WTC11 (cell line): ENCODE measurements at regions not wholly inside any gene's neighbourhood (a gene's known extent, or its start where the extent isn't known, plus 50 kb on each side); places are given as distances from the start of the nearest gene placed in this dataset.

Source experiments
- ATAC-seq: fragments of 200-7000 bp; cut with Tn5 transposase; 2 replicates; pipeline ENCODE4 v1.10.0; 2021; ENCODE audit warnings: mild to moderate bottlenecking, moderate library complexity
- CTCF ChIA-PET: fragments of 300-600 bp; sonication (Branson Sonifier 250); formaldehyde crosslinking; loops from one replicate; lab custom pipeline; 2021; ENCODE audit warnings: antibody characterized with exemption; lab: Charles Lee
- POLR2A ChIA-PET: fragments of 350-600 bp; sonication (Branson Sonifier 250); formaldehyde crosslinking; loops from one replicate; lab custom pipeline; 2021; ENCODE audit warnings: antibody characterized with exemption; lab: Charles Lee
- DNase-seq: peaks from one replicate; pipeline ENCODE4 v3.0.0; 2021; ENCODE audit warnings: low spot score
- H3K27ac Mint-ChIP-seq: 2 replicates; pipeline ENCODE4 v1.8.0; 2021; ENCODE audit warnings: mixed read lengths
- H3K27me3 Mint-ChIP-seq: 2 replicates; pipeline ENCODE4 v1.8.0; 2021; ENCODE audit warnings: low read depth, mild to moderate bottlenecking, moderate library complexity, mixed read lengths
- H3K36me3 Mint-ChIP-seq: 2 replicates; pipeline ENCODE4 v1.8.0; 2021; ENCODE audit warnings: mixed read lengths
- H3K4me1 Mint-ChIP-seq: 2 replicates; pipeline ENCODE4 v1.8.0; 2022; ENCODE audit warnings: mixed read lengths
- H3K4me3 Mint-ChIP-seq: 2 replicates; pipeline ENCODE4 v1.8.0; 2021; ENCODE audit warnings: mild to moderate bottlenecking, moderate library complexity, mixed read lengths
- H3K9me3 Mint-ChIP-seq: 2 replicates; pipeline ENCODE4 v1.8.0; 2021; ENCODE audit warnings: mixed read lengths
- ATF3 ChIP-seq: sonication (generic); formaldehyde crosslinking; conservative IDR thresholded peaks from 2 replicates; pipeline ENCODE4 v1.8.1; 2022; ENCODE audit warnings: mild to moderate bottlenecking, missing genetic modification reagents
- CBFB ChIP-seq: sonication (generic); formaldehyde crosslinking; IDR thresholded peaks from 2 replicates; pipeline ENCODE4 v1.8.1; 2022; ENCODE audit warnings: mild to moderate bottlenecking, low read depth, missing genetic modification reagents
- ESRRA ChIP-seq: sonication (generic); formaldehyde crosslinking; IDR thresholded peaks from 2 replicates; pipeline ENCODE4 v1.8.1; 2022; ENCODE audit warnings: mild to moderate bottlenecking, missing genetic modification reagents, borderline replicate concordance
- FOXJ3 ChIP-seq: sonication (generic); formaldehyde crosslinking; IDR thresholded peaks from 2 replicates; pipeline ENCODE4 v1.9.0; 2021; ENCODE audit warnings: missing genetic modification reagents, mild to moderate bottlenecking, borderline replicate concordance
- IRF1 ChIP-seq: sonication (generic); formaldehyde crosslinking; IDR thresholded peaks from 2 replicates; pipeline ENCODE4 v1.8.0; 2023; ENCODE audit warnings: missing genetic modification reagents
- NFATC4 ChIP-seq: fragments of 250-450 bp; sonication (Bioruptor Pico); IDR thresholded peaks from 2 replicates; pipeline ENCODE4 v1.9.0; 2021; ENCODE audit warnings: mild to moderate bottlenecking
- NFYB ChIP-seq: sonication (generic); formaldehyde crosslinking; conservative IDR thresholded peaks from 2 replicates; pipeline ENCODE4 v1.8.0; 2022; ENCODE audit warnings: low read depth, missing genetic modification reagents
- NR1H2 ChIP-seq: sonication (generic); formaldehyde crosslinking; IDR thresholded peaks from 2 replicates; pipeline ENCODE4 v1.9.0; 2021; ENCODE audit warnings: mild to moderate bottlenecking, moderate library complexity, missing genetic modification reagents
- NR2C2 ChIP-seq: sonication (generic); formaldehyde crosslinking; IDR thresholded peaks from 2 replicates; pipeline ENCODE4 v1.8.0; 2022; ENCODE audit warnings: mild to moderate bottlenecking, missing genetic modification reagents
- PRRX2 ChIP-seq: fragments of 250-450 bp; sonication (Bioruptor Pico); IDR thresholded peaks from 2 replicates; pipeline ENCODE4 v1.8.0; 2021; ENCODE audit warnings: mild to moderate bottlenecking
- RELA ChIP-seq: sonication (generic); formaldehyde crosslinking; IDR thresholded peaks from 2 replicates; pipeline ENCODE4 v1.8.1; 2022; ENCODE audit warnings: missing genetic modification reagents, mild to moderate bottlenecking, borderline replicate concordance
- RORB ChIP-seq: fragments of 250-450 bp; sonication (Bioruptor Pico); IDR thresholded peaks from 2 replicates; pipeline ENCODE4 v1.9.0; 2021; ENCODE audit warnings: mild to moderate bottlenecking
- TCF7 ChIP-seq: sonication (generic); formaldehyde crosslinking; IDR thresholded peaks from 2 replicates; pipeline ENCODE4 v1.8.0; 2022; ENCODE audit warnings: mild to moderate bottlenecking, low read depth, missing genetic modification reagents, moderate library complexity
- TEAD1 ChIP-seq: sonication (generic); formaldehyde crosslinking; IDR thresholded peaks from 2 replicates; pipeline ENCODE4 v1.8.0; 2022; ENCODE audit warnings: mild to moderate bottlenecking, missing genetic modification reagents
- ZBTB21 ChIP-seq: sonication (generic); formaldehyde crosslinking; IDR thresholded peaks from 2 replicates; pipeline ENCODE4 v1.8.1; 2023; ENCODE audit warnings: mild to moderate bottlenecking, missing genetic modification reagents, borderline replicate concordance
- ZMAT4 ChIP-seq: fragments of 250-450 bp; sonication (Bioruptor Pico); IDR thresholded peaks from 2 replicates; pipeline ENCODE4 v1.9.0; 2021; ENCODE audit warnings: mild to moderate bottlenecking
- ZNF232 ChIP-seq: sonication (generic); formaldehyde crosslinking; IDR thresholded peaks from 2 replicates; pipeline ENCODE4 v1.8.0; 2022; ENCODE audit warnings: mild to moderate bottlenecking, missing genetic modification reagents
- ZNF317 ChIP-seq: sonication (generic); formaldehyde crosslinking; IDR thresholded peaks from 2 replicates; pipeline ENCODE4 v1.8.1; 2023; ENCODE audit warnings: low read depth, mild to moderate bottlenecking, moderate library complexity, missing genetic modification reagents, borderline replicate concordance
- ZNF416 ChIP-seq: fragments of 250-450 bp; sonication (Bioruptor Pico); IDR thresholded peaks from 2 replicates; pipeline ENCODE4 v1.9.0; 2021; ENCODE audit warnings: mild to moderate bottlenecking, inconsistent platforms
- ZNF423 ChIP-seq: fragments of 250-450 bp; sonication (Bioruptor Pico); IDR thresholded peaks from 2 replicates; pipeline ENCODE4 v2.1.2; 2022; ENCODE audit warnings: mild to moderate bottlenecking, moderate library complexity
- TF ChIP-seq, protein P1 (sequence below): sonication (generic); formaldehyde crosslinking; conservative IDR thresholded peaks from 2 replicates; pipeline ENCODE4 v1.8.1; 2023; ENCODE audit warnings: mild to moderate bottlenecking, low read depth, missing genetic modification reagents, moderate library complexity
- TF ChIP-seq, protein P2 (sequence below): sonication (generic); formaldehyde crosslinking; IDR thresholded peaks from 2 replicates; pipeline ENCODE4 v1.8.1; 2023; ENCODE audit warnings: mild to moderate bottlenecking, missing genetic modification reagents, moderate library complexity
- TF ChIP-seq, protein P3 (sequence below): sonication (generic); formaldehyde crosslinking; IDR thresholded peaks from 2 replicates; pipeline ENCODE4 v1.8.1; 2023; ENCODE audit warnings: mild to moderate bottlenecking, missing genetic modification reagents, moderate library complexity
- TF ChIP-seq, protein P4 (sequence below): sonication (generic); formaldehyde crosslinking; IDR thresholded peaks from 2 replicates; pipeline ENCODE4 v1.8.1; 2022; ENCODE audit warnings: missing genetic modification reagents, borderline replicate concordance

- TF ChIP-seq NR1H2 (CRISPR knock-in tag) (no peak), ZNF423 (CRISPR knock-in tag) (no peak), RELA (CRISPR knock-in tag) (no peak), ESRRA (CRISPR knock-in tag) (no peak)
- TF ChIP-seq, all 79 proteins: peak for 0
Observed at GRCh38 chr7:43022008-43022407, 89.8 kb downstream of the MRPL32 start (continued).

GRCh38 chr7:43033369-43033768 is 79.1 kb upstream of the HECW1 start:
- DNase-seq: no peak
- Mint-ChIP-seq H3K36me3 (no peaks in the 10 kb centered on the region), H3K9me3 (peaks cover 9% of the 10 kb centered on the region; the same call in 1 of the 2 replicates), H3K27me3 (peaks cover 7% of the 10 kb centered on the region; the same call in 1 of the 2 replicates), H3K27ac (no peak overlapping the region), H3K4me3 (no peak overlapping the region), H3K4me1 (no peaks in the 10 kb centered on the region)
- ChIA-PET CTCF (no interaction called here), POLR2A (no interaction called here)
- no peak for ATAC-seq
- TF ChIP-seq IRF1 (CRISPR knock-in tag) (no peak), ZBTB21 (CRISPR knock-in tag) (no peak), TCF7 (CRISPR knock-in tag) (no peak), ZMAT4 (CRISPR knock-in tag) (no peak), NFYB (CRISPR knock-in tag) (no peak), ZNF317 (CRISPR knock-in tag) (no peak), PRRX2 (CRISPR knock-in tag) (no peak), NFATC4 (CRISPR knock-in tag) (no peak)
- TF ChIP-seq, protein P1, sequence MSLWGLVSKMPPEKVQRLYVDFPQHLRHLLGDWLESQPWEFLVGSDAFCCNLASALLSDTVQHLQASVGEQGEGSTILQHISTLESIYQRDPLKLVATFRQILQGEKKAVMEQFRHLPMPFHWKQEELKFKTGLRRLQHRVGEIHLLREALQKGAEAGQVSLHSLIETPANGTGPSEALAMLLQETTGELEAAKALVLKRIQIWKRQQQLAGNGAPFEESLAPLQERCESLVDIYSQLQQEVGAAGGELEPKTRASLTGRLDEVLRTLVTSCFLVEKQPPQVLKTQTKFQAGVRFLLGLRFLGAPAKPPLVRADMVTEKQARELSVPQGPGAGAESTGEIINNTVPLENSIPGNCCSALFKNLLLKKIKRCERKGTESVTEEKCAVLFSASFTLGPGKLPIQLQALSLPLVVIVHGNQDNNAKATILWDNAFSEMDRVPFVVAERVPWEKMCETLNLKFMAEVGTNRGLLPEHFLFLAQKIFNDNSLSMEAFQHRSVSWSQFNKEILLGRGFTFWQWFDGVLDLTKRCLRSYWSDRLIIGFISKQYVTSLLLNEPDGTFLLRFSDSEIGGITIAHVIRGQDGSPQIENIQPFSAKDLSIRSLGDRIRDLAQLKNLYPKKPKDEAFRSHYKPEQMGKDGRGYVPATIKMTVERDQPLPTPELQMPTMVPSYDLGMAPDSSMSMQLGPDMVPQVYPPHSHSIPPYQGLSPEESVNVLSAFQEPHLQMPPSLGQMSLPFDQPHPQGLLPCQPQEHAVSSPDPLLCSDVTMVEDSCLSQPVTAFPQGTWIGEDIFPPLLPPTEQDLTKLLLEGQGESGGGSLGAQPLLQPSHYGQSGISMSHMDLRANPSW (CRISPR knock-in tag): no peak

DNA sequence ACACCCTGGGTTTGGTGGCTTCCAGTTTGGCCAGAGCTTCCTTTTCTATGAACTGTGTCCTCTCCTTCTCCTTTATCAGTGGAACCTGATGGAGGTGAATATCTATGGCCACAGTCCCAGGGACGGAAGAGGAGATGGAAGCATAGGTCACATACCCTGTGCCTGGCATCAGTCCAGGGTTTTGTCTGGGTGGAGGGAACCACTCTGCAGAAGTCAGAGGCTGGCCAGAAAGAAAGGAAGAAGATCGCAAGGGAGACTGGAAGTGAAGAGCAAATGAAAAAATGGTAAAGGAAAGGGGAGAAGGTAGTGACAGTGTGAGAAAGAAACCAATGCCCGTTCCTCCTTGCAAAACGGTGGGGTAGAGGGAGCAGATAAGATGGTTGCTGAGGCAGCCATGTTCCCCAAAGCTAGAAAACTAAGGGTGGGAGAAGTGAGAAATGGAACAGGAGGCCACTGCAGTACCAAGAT is 77.9 kb upstream of the HECW1 start:
- Mint-ChIP-seq H3K4me3 (no peak overlapping the region), H3K4me1 (peaks cover 5% of the 10 kb centered on the region), H3K36me3 (no peaks in the 10 kb centered on the region), H3K27me3 (peaks cover 7% of the 10 kb centered on the region; the same call in 1 of the 2 replicates), H3K9me3 (peaks cover 9% of the 10 kb centered on the region; the same call in 1 of the 2 replicates), H3K27ac (no peak overlapping the region)
- DNase-seq: no peak
- ChIA-PET CTCF (no interaction called here), POLR2A (no interaction called here)
- TF ChIP-seq TEAD1 (CRISPR knock-in tag) (no peak), RORB (no peak), IRF1 (CRISPR knock-in tag) (no peak), NFATC4 (CRISPR knock-in tag) (no peak), ZNF232 (CRISPR knock-in tag) (no peak), ATF3 (CRISPR knock-in tag) (no peak), NR1H2 (CRISPR knock-in tag) (no peak), NR2C2 (no peak), FOXJ3 (CRISPR knock-in tag) (no peak), ZNF416 (no peak), CBFB (CRISPR knock-in tag) (no peak)
- TF ChIP-seq, protein P2, sequence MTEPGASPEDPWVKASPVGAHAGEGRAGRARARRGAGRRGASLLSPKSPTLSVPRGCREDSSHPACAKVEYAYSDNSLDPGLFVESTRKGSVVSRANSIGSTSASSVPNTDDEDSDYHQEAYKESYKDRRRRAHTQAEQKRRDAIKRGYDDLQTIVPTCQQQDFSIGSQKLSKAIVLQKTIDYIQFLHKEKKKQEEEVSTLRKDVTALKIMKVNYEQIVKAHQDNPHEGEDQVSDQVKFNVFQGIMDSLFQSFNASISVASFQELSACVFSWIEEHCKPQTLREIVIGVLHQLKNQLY (CRISPR knock-in tag): no peak
- TF ChIP-seq, protein P3, sequence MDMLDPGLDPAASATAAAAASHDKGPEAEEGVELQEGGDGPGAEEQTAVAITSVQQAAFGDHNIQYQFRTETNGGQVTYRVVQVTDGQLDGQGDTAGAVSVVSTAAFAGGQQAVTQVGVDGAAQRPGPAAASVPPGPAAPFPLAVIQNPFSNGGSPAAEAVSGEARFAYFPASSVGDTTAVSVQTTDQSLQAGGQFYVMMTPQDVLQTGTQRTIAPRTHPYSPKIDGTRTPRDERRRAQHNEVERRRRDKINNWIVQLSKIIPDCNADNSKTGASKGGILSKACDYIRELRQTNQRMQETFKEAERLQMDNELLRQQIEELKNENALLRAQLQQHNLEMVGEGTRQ (CRISPR knock-in tag): no peak
- TF ChIP-seq, protein P4, sequence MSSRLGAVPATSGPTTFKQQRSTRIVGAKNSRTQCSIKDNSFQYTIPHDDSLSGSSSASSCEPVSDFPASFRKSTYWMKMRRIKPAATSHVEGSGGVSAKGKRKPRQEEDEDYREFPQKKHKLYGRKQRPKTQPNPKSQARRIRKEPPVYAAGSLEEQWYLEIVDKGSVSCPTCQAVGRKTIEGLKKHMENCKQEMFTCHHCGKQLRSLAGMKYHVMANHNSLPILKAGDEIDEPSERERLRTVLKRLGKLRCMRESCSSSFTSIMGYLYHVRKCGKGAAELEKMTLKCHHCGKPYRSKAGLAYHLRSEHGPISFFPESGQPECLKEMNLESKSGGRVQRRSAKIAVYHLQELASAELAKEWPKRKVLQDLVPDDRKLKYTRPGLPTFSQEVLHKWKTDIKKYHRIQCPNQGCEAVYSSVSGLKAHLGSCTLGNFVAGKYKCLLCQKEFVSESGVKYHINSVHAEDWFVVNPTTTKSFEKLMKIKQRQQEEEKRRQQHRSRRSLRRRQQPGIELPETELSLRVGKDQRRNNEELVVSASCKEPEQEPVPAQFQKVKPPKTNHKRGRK (CRISPR knock-in tag): no peak
- ATAC-seq: no peak
